GM23248 (cell line): ENCODE measurements at regions not wholly inside any gene's neighbourhood (a gene's known extent, or its start where the extent isn't known, plus 50 kb on each side); places are given as distances from the start of the nearest gene placed in this dataset.

Experiments used
- DNase-seq: peaks from one replicate; pipeline ENCODE4 v3.0.0-alpha.2; 2015
- H2AFZ ChIP-seq: fragments of 200-600 bp; sonication (generic); 2 replicates; pipeline ENCODE4 v1.6.1; 2016; ENCODE audit warnings: antibody characterized with exemption
- H3F3A ChIP-seq: fragments of 200-600 bp; sonication (generic); 2 replicates; pipeline ENCODE4 v1.6.1; 2016; ENCODE audit warnings: mild to moderate bottlenecking, antibody characterized with exemption, mixed run types; ENCODE audit not compliant: insufficient read depth
- H3K27ac ChIP-seq: fragments of 200-600 bp; sonication (generic); 2 replicates; pipeline ENCODE4 v1.5.1; 2016; ENCODE audit warnings: mild to moderate bottlenecking
- H3K27me3 ChIP-seq: fragments of 200-600 bp; sonication (generic); replicated peaks from 2 replicates; pipeline ENCODE4 v1.6.1; 2016; ENCODE audit warnings: mild to moderate bottlenecking; ENCODE audit not compliant: insufficient read depth
- H3K36me3 ChIP-seq: fragments of 200-600 bp; sonication (generic); 2 replicates; pipeline ENCODE4 v1.6.1; 2016; ENCODE audit warnings: low read depth, mild to moderate bottlenecking
- H3K4me1 ChIP-seq: fragments of 200-600 bp; sonication (generic); 2 replicates; pipeline ENCODE4 v1.6.1; 2016; ENCODE audit warnings: mild to moderate bottlenecking; ENCODE audit not compliant: insufficient read depth
- H3K4me2 ChIP-seq: fragments of 200-600 bp; sonication (generic); one replicate; pipeline ENCODE4 v1.6.1; 2016; ENCODE audit warnings: mild to moderate bottlenecking; ENCODE audit not compliant: unreplicated experiment
- H3K4me3 ChIP-seq: fragments of 200-600 bp; sonication (generic); 2 replicates; pipeline ENCODE4 v1.5.1; 2016; ENCODE audit warnings: mild to moderate bottlenecking
- H3K79me2 ChIP-seq: fragments of 200-600 bp; sonication (generic); 2 replicates; pipeline ENCODE4 v1.6.1; 2016; ENCODE audit warnings: mild to moderate bottlenecking; ENCODE audit not compliant: insufficient read depth
- H3K9ac ChIP-seq: fragments of 200-600 bp; sonication (generic); 2 replicates; pipeline ENCODE4 v1.6.1; 2016; ENCODE audit warnings: mild to moderate bottlenecking
- H3K9me2 ChIP-seq: fragments of 200-600 bp; sonication (generic); 2 replicates; pipeline ENCODE4 v1.6.1; 2016; ENCODE audit warnings: mixed run types, mild to moderate bottlenecking, moderate library complexity; ENCODE audit not compliant: insufficient read depth
- H3K9me3 ChIP-seq: fragments of 200-600 bp; sonication (generic); one replicate; pipeline ENCODE4 v1.6.1; 2017; ENCODE audit warnings: low read depth
- H4K20me1 ChIP-seq: fragments of 200-600 bp; sonication (generic); 2 replicates; pipeline ENCODE4 v1.6.0; 2016; ENCODE audit not compliant: insufficient read depth
- EZH2 ChIP-seq: fragments of 200-600 bp; sonication (generic); IDR thresholded peaks from 2 replicates; pipeline ENCODE4 v1.6.1; 2018; ENCODE audit warnings: antibody characterized with exemption, mild to moderate bottlenecking; ENCODE audit not compliant: insufficient read depth, poor library complexity, severe bottlenecking
- EZH2phosphoT487 ChIP-seq: fragments of 200-600 bp; sonication (generic); IDR thresholded peaks from 2 replicates; pipeline ENCODE4 v1.6.1; 2018; ENCODE audit warnings: antibody characterized with exemption, moderate library complexity, mild to moderate bottlenecking, low read depth; ENCODE audit not compliant: insufficient read depth
- WGBS, 2 experiments: methylation state at CpG; one replicate each; pipeline ENCODE4 v1.1.6; 2015 to 2017; ENCODE audit warnings: low lambda C conversion rate in 2 of 2, low coverage in 1 of 2; ENCODE audit errors: missing lambda C conversion rate in 2 of 2; 5-methylcytosine and 5-hydroxymethylcytosine counted together
- in situ Hi-C: fragments of 300-500 bp; cut with MboI; formaldehyde crosslinking; loops from 2 replicates; pipeline ENCODE4 v1.15.0; 2020

- no peaks in the 10 kb centered on the region for H3F3A ChIP-seq
- in situ Hi-C loops = no loop called here
These were observed 269.4 kb upstream of the SUCLG2 start for GRCh38 chr3:67923796-67924195.

GRCh38 chr3:67920969-67921368 is 266.6 kb upstream of the SUCLG2 start:
- H3K4me3 ChIP-seq = no peak overlapping the region
- no peak overlapping the region for H3K27ac ChIP-seq
- no peaks in the 10 kb centered on the region for H3K79me2 ChIP-seq
- no peaks in the 10 kb centered on the region for H3K9me2 ChIP-seq
- H3F3A ChIP-seq = no peaks in the 10 kb centered on the region
- no peaks in the 10 kb centered on the region for H3K4me1 ChIP-seq
- no peak overlapping the region for H3K9ac ChIP-seq
- no peak for DNase-seq
- H4K20me1 ChIP-seq = no peaks in the 10 kb centered on the region
- TF ChIP-seq EZH2phosphoT487 (no peak), EZH2 (no peak)
- no peak overlapping the region for H2AFZ ChIP-seq
- no peaks in the 10 kb centered on the region for H3K9me3 ChIP-seq
- 46 to 50% methylated on average over 7 of the region's 7 CpGs for WGBS, 2 experiments
- in situ Hi-C loops = no loop called here
- H3K27me3 ChIP-seq = no peaks in the 10 kb centered on the region
- H3K36me3 ChIP-seq = no peaks in the 10 kb centered on the region
- no peak overlapping the region for H3K4me2 ChIP-seq

More at GRCh38 chr3:67923796-67924195, 269.4 kb upstream of the SUCLG2 start:
- no peaks in the 10 kb centered on the region for H3K9me3 ChIP-seq
- no peaks in the 10 kb centered on the region for H3K4me1 ChIP-seq
- no peak overlapping the region for H2AFZ ChIP-seq
- no peak overlapping the region for H3K9ac ChIP-seq
- no peak overlapping the region for H3K4me3 ChIP-seq
- H3K27ac ChIP-seq = no peak overlapping the region
- H3K27me3 ChIP-seq = no peaks in the 10 kb centered on the region
- H3K79me2 ChIP-seq = no peaks in the 10 kb centered on the region
- DNase-seq = no peak
- TF ChIP-seq EZH2 = no peak
- TF ChIP-seq EZH2phosphoT487 = no peak
- H3K4me2 ChIP-seq = no peak overlapping the region
- no peaks in the 10 kb centered on the region for H3K9me2 ChIP-seq
- H3K36me3 ChIP-seq = no peaks in the 10 kb centered on the region
- no peaks in the 10 kb centered on the region for H4K20me1 ChIP-seq

- Histone ChIP-seq H3K9ac (no peak overlapping the region), H3K79me2 (no peaks in the 10 kb centered on the region), H3K27me3 (no peaks in the 10 kb centered on the region), H3K9me3 (no peaks in the 10 kb centered on the region), H3K36me3 (no peaks in the 10 kb centered on the region), H3K4me1 (no peaks in the 10 kb centered on the region), H2AFZ (no peak overlapping the region), H3K4me3 (no peak overlapping the region), H3K27ac (no peak overlapping the region), H3K9me2 (no peaks in the 10 kb centered on the region), H3F3A (no peaks in the 10 kb centered on the region), H3K4me2 (no peak overlapping the region), H4K20me1 (no peaks in the 10 kb centered on the region)
- in situ Hi-C loops = no loop called here
- 0 to 2% methylated on average over 1 of the region's 1 CpG for WGBS, 2 experiments
- no peak for DNase-seq
- TF ChIP-seq EZH2phosphoT487 (no peak), EZH2 (no peak)
These were observed 265.9 kb upstream of the SUCLG2 start for GRCh38 chr3:67920311-67920710.

GRCh38 chr3:67916353-67916752 is 261.9 kb upstream of the SUCLG2 start:
- no peaks in the 10 kb centered on the region for H3K9me3 ChIP-seq
- no peaks in the 10 kb centered on the region for H3K79me2 ChIP-seq
- no peak for DNase-seq
- no peaks in the 10 kb centered on the region for H3K27me3 ChIP-seq
- TF ChIP-seq EZH2 (no peak), EZH2phosphoT487 (no peak)
- in situ Hi-C loops = no loop called here
- 33 to 42% methylated on average over 5 of the region's 5 CpGs for WGBS, 2 experiments
- H3K9ac ChIP-seq = no peak overlapping the region
- no peak overlapping the region for H3K4me3 ChIP-seq
- H3K4me2 ChIP-seq = no peak overlapping the region
- H3F3A ChIP-seq = no peaks in the 10 kb centered on the region
- no peaks in the 10 kb centered on the region for H3K36me3 ChIP-seq
- H3K27ac ChIP-seq = no peak overlapping the region
- H4K20me1 ChIP-seq = no peaks in the 10 kb centered on the region
- no peaks in the 10 kb centered on the region for H3K9me2 ChIP-seq
- H3K4me1 ChIP-seq = no peaks in the 10 kb centered on the region
- H2AFZ ChIP-seq = no peak overlapping the region

- H3K36me3 ChIP-seq = no peaks in the 10 kb centered on the region
- in situ Hi-C loops = no loop called here
- H3K9me3 ChIP-seq = no peaks in the 10 kb centered on the region
- H3K4me3 ChIP-seq = no peak overlapping the region
- no peaks in the 10 kb centered on the region for H3K79me2 ChIP-seq
- WGBS, 2 experiments = 0% methylated on average over 1 of the region's 1 CpG
- no peak overlapping the region for H3K4me2 ChIP-seq
- H3K4me1 ChIP-seq = no peaks in the 10 kb centered on the region
- H2AFZ ChIP-seq = no peak overlapping the region
- no peaks in the 10 kb centered on the region for H3F3A ChIP-seq
- DNase-seq = no peak
- no peaks in the 10 kb centered on the region for H3K9me2 ChIP-seq
- H3K27me3 ChIP-seq = no peaks in the 10 kb centered on the region
- H4K20me1 ChIP-seq = no peaks in the 10 kb centered on the region
- no peak for TF ChIP-seq EZH2
- TF ChIP-seq EZH2phosphoT487 = no peak
- H3K9ac ChIP-seq = no peak overlapping the region
- H3K27ac ChIP-seq = no peak overlapping the region
These were observed 253.3 kb upstream of the SUCLG2 start for GRCh38 chr3:67907735-67908134.
